Bone marrow (tissue), 2 donors: ENCODE measurements at regions not wholly inside any gene's neighbourhood (a gene's known extent, or its start where the extent isn't known, plus 50 kb on each side); places are given as distances from the start of the nearest gene placed in this dataset.
"Not testable (repeated sequence)": the region's sequence is repeated elsewhere in the genome, so short reads cannot be mapped to it uniquely, and the experiment has no call there.

ENCODE experiments used
- DNase-seq, 2 donors: peaks; one replicate each; lab custom pipeline; 2025; lab: John Stamatoyannopoulos, UW

GRCh38 chr9:96131825-96132224, 170.2 kb downstream of the HSD17B3 start:
- DNase-seq = no peak

DNA sequence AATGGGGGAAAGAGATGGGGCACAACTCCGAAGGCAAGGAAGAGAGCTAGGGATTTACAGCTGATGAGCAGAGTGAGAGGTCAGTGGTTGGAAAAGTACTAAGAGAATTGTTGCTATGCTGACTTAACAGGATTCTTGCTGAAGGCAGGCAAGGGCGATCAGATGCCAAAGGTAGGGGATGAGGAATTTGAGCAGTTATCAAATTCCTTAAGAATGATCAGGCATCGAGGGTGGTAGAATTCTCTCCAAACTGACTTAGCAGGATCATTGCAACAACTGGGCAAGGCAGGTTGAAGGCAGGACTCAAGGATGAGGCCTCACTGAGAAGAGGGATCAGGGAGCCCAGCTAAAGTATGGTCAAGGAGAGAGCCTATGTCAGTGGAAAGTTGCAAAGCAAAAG, 171.0 kb downstream of the HSD17B3 start:
- DNase-seq = no peak

- DNase-seq = no peak
Observed at GRCh38 chr9:96129747-96130146, 172.2 kb downstream of the HSD17B3 start.

DNA sequence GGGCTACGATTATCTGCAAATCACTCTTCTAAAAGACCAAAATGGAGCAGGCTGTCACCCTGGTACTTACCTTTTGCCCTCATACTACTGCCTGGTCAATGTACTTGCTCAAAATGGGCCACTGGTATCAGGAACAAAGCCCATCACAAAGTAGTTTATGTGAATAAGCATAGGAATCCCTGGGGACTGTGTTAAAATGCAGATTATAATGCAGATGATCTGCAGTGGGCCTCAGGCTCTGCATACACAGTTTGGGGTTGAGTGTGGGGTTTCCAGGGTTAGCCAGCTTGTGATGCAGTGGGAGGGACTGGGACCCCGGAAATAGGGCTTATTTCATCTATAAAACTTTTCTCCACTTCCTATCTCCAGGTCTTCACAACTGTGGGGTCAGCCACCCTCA, 173.1 kb downstream of the HSD17B3 start:
- no peak for DNase-seq

DNA sequence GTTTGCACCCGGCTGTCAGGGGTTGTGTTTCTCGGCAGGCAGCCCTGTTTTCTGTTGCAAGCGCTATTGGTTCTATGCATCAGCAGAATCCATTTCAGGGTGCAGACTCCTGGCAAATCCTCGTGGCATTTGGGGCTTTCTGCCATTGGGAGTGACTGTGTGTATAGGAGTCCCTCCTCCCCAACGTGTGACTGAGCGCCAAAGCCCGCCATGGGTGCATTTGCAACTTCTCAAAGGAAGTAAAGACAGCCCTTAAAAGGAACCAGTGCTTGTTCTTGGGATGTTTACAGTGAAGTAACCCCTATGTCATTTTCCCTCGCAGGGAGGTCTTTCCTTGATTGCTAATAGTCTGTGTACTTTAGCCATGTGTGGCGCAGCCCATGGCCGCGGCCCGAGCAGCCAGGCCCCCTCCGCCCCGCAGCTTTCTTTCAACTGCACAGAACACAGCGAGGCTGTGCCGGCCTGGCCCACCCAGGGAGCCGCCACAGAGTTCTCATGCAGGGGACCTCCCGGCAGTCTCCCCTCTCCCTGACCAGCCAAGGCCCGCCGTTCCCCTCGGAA, 175.6 kb downstream of the HSD17B3 start:
- no peak for DNase-seq

DNA sequence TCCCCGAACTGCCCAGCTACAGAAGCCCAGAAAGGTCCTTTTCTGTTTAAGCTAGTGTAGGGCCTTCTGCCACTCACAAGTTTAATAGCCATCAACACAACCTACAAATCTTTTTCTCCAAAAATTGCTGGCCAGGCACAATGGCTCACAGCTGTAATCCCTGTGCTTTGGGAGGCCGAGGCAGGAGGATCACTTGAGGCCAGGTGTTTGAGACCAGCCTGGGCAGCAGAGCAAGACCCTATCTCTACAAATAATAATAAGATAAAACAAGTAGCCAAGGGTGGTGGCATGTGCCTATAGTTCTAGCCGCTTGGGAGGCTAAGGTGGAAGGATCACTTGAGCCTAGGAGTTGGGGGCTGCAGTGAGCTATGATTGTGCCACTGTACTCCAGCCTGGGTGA, 176.4 kb downstream of the HSD17B3 start:
- no peak for DNase-seq

DNA sequence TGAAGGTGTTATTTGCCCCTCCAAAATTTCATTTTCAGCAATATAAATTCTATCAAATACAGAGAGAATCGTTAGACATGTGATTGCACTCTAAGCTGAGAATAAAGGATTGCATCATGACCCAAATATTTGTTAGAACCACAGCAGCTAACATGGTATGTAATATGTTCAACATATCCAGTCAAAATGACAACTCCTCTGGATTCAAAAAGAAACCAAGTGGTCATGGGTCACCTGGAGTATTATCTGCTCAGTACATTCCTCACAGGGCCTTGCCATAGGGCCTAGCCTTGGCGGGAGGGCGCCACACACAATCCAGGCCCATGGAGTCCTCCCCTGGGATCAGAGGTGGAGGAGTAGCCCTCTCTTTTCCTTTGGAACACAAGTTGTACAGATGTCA, 179.2 kb downstream of the HSD17B3 start:
- DNase-seq = no peak

DNA sequence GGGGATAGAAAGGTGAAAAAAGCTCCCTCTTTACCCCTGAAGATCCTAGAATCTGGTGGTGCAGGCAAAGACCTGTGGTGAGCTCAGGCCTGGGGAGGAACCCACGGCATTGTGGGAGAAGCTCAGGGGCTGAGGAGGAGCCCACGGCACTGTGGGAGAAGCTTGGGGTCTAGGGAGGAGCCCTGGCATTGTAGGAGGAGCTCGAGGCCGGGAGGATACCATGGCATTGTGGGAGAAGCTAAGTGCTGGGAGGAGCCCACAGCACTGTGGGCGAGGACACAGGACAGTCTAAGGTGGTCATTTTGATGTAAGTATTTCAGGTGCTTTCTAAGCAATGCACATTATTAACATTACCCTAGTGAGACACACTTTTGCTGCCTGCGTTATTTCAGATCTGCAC, 179.7 kb downstream of the HSD17B3 start:
- no peak for DNase-seq

GRCh38 chr9:96121136-96121535, 180.8 kb downstream of the HSD17B3 start:
- DNase-seq = no peak

DNA sequence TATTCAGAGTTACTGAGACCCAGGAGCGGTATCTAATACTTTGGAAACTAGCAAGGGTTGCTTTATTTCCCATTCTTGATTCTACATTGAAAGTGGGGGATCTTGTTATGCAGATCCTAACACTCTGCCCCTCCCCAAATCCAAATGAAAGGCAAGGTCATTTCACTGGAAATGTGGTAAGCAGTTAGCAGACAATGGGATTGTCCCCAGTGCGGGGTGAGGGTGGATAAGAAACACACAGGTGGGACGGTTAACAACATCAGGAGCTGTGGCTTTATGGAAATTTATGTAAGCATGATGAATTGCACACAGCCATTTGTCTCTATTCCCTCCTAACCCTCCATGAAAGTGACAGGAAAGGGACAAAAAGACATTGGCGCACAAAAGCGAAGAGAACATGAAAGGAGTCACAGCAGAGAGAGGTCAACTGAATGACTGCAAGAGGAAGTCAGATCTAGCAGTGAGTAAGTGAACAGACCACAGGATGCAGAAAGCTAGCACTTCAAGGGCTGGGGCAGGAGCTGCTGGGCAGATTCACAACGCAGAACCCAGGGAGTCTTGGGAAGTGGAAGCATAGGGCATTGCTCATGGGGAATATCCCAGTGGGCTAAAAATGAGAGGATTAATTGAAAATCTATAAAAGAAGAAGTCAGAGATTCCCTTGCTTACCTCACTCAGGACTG, 184.4 kb downstream of the HSD17B3 start:
- no peak for DNase-seq

DNA sequence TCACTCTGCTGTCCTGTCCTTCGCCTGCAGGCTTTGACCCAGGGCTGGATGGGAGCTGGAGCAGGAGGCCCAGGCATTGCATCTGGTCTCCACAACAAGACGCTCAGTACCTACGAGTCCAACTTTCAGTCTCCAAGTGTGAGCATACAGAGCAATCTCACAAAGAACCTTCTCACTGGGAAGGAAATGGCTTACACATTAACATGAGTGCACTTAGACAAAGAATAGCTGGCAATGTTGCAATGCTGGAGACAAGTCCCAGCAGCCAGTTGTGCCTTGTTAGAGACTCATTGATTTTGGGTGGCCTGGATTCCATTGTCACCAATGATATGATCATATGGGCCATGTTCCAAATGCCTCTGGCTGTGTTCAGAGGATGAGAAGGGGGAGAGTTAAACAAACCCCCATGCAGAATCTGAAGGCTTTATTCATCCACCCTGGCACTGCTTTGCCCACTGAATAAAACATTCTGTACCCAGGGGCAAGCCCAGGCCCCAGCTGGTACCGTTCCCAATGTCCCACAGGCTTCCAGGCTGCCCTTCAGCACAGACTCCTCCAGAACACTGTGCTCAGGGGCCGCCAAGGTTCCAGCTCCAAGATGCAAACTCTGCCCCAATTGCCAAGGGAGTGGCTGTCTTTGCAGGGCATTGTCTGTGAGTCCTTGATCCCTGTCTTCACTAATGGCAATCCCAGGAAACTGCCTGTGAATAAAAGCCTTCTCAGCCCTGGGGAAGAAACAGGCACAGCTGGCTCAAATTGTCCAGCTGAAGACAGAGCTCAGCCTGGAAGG, 185.5 kb downstream of the HSD17B3 start:
- no peak for DNase-seq

- DNase-seq = no peak
Observed at GRCh38 chr9:96115836-96116235, 186.1 kb downstream of the HSD17B3 start.

GRCh38 chr9:96113032-96113431, 188.9 kb downstream of the HSD17B3 start:
- no peak for DNase-seq

DNA sequence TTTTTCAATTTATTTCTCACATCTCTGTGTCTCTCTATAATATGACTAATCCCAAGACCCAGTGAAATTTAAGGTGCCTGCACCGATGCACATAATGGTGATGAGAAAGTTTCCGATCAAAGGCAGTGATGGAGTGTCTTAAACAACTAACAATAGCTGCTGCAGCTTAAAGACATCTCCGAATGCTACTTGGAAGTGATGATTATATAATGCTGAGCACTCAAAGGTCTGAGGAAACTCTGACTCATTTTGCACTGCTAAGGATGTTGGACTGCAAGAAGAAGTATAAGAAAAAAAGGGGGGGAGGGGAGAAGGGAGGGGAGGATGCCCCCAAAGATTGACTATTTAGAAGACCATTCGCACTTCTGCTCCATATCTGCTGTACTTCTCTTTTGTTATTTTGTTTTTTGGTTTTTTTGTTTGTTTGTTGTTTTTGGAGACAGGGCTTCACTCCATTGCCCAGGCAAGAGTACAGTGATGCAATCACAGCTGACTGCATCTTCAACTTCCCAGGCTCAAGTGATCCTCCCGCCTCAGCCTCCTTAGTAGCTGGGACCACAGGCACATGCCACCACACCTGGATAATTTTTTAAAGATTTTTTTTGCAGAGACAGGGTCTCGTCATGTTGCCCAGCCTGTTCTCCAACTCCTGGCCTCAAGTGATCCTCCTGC, 192.2 kb downstream of the HSD17B3 start:
- DNase-seq = no peak

- DNase-seq = no peak
Observed at GRCh38 chr9:96108691-96109380, 193.1 kb downstream of the HSD17B3 start.

DNA sequence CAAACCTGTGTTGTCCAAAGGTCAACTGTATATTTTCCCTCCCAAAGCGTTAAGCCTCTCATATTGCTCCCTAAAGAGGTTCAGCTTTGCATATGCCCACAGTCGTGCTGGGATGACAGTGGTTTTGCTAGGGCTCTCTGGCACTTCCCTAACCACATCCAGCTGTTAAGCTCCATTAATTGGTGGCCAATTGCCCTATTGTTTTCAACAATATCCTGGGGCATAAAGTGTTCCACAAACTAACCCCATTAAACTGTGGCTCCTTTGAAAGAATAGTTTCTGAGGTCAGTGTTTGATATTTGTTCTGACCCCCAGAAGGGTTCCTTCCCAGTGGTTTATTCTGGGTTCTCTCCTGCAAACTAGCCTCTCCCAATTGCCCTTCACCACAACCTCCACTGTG, 194.5 kb downstream of the HSD17B3 start:
- DNase-seq = no peak

DNA sequence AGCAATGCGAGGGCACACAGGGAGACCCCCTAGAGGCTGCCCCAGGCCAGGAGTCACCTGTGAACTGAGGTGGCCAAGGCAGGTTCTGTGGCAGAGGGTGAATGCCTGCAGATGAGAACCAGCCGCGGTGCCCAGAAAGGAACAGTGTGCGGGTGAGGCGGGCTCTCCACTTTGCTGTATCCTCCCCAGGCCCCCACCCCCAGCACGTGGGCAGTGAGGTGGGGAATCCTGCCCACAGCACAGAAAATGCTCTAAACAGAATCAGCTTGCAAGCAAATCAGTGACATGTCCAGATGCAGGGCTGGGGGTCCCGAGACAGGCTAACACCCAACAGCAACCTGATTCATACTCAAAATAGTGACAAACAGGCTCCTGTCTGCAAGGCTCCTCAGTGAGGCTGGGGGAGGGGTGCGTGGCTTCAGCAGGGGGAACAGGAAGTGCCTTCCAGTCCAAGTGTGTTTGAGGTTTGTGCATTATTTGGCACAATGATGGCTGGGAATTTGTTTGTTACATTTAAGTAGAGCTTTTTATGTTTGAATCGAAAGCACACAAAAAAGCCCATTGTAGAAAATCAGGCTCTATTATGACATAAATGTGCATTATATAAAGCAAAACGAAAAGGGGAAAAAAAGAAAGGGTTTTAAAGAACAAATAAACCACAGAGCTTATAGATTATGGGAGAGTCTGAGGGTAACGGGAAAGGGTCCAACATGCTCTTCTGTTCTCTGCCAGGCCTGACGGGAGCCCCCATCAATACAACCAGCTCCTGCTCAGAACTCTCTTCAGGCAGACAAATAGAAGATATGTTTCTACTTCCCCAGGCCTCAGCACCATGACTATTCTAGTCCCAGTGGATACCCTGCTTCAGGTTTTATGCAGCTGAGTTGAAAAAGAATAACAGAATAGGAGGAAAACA, 201.3 kb downstream of the HSD17B3 start:
- DNase-seq = peak in 1 of 2 donors; percentile 25

DNA sequence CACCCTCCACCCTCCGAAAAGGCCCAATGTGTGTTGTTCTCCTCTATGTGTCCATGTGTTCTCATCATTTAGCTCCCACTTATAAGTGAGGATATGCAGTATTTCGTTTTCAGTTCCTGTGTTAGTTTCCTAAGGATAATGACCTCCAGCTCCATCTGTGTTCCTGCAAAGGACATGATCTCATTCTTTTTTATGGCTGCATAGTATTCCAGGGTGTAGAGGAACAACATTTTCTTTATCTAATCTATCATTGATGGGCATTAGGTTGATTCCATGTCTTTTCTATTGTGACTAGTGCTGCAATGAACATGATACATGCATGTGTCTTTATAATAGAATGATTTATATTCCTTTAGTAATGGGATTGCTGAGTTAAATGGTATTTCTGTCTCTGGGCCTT, 211.3 kb downstream of the HSD17B3 start:
- DNase-seq = not testable (repeated sequence)

- no peak for DNase-seq
Observed at GRCh38 chr9:96089452-96090085, 212.4 kb downstream of the HSD17B3 start.

GRCh38 chr9:96088510-96088909, 213.0 kb downstream of the ERCC6L2 start:
- DNase-seq = no peak
